H1 (cell line): ENCODE measurements at regions not wholly inside any gene's neighbourhood (a gene's known extent, or its start where the extent isn't known, plus 50 kb on each side); places are given as distances from the start of the nearest gene placed in this dataset.

ENCODE experiments used
- CEBPB ChIP-seq: IDR thresholded peaks from 2 replicates; pipeline ENCODE4 v1.6.1; 2012; ENCODE audit warnings: low read depth, low read length
- TF ChIP-seq, protein P1 (sequence below), 3 experiments: IDR thresholded peaks; 1 replicate in 2 of 3; 2 replicates in 1 of 3; pipeline versions ENCODE4 v1.5.1 to v1.6.1; 2011; ENCODE audit warnings: low read length in 3 of 3, mild to moderate bottlenecking in 3 of 3, inconsistent platforms in 2 of 3, low read depth in 1 of 3, moderate library complexity in 1 of 3; ENCODE audit not compliant: insufficient read depth in 1 of 3; ENCODE audit errors: control extremely low read depth in 1 of 3

GRCh38 chr1:209230314-209230713 is 353.2 kb upstream of the CAMK1G start:
- no peak for TF ChIP-seq CEBPB
- TF ChIP-seq, protein P1, sequence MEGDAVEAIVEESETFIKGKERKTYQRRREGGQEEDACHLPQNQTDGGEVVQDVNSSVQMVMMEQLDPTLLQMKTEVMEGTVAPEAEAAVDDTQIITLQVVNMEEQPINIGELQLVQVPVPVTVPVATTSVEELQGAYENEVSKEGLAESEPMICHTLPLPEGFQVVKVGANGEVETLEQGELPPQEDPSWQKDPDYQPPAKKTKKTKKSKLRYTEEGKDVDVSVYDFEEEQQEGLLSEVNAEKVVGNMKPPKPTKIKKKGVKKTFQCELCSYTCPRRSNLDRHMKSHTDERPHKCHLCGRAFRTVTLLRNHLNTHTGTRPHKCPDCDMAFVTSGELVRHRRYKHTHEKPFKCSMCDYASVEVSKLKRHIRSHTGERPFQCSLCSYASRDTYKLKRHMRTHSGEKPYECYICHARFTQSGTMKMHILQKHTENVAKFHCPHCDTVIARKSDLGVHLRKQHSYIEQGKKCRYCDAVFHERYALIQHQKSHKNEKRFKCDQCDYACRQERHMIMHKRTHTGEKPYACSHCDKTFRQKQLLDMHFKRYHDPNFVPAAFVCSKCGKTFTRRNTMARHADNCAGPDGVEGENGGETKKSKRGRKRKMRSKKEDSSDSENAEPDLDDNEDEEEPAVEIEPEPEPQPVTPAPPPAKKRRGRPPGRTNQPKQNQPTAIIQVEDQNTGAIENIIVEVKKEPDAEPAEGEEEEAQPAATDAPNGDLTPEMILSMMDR (IDR thresholded peaks at IDR 0.05; ENCODE audit: control extremely low read depth in 1 of 3, insufficient read depth in 1 of 3, low read depth in 1 of 3, low read length in 3 of 3) = no peak
